ENCODE measurements at regions not wholly inside any gene's neighbourhood (a gene's known extent, or its start where the extent isn't known, plus 50 kb on each side); places are given as distances from the start of the nearest gene placed in this dataset.

GRCh38 chr11:70633610-70634009, 235.3 kb downstream of the CTTN start:
- H3K4me1 Mint-ChIP-seq = peaks cover 0 to 6% (median 0%) of the 10 kb centered on the region in 7 donors
- H3K9me3 ChIP-seq (ENCODE audit: control insufficient read depth in 2 of 3, low read length in 3 of 3) = no peaks in the 10 kb centered on the region
- ChIA-PET POLR2A (no interaction called here), CTCF (no interaction called here)
- intact Hi-C loops (cut with micrococcal nuclease) = no loop called here
- H3K36me3 Mint-ChIP-seq = no peaks in the 10 kb centered on the region
- no peaks in the 10 kb centered on the region for H3K4me1 ChIP-seq (ENCODE audit: control insufficient read depth in 2 of 2, insufficient read depth in 2 of 2, low read length in 2 of 2)
- ATAC-seq (no peak), DNase-seq (no peak)
- H3K36me3 ChIP-seq (ENCODE audit: control insufficient read depth in 2 of 3, insufficient read depth in 3 of 3, low read length in 3 of 3) = no peaks in the 10 kb centered on the region
- H3K4me3 ChIP-seq (ENCODE audit: low read length) = no peak overlapping the region
- peaks cover 0 to 3% (median 0%) of the 10 kb centered on the region in 11 donors for H3K9me3 Mint-ChIP-seq
- H3K27ac Mint-ChIP-seq = no peak overlapping the region
- no peaks in the 10 kb centered on the region for H3K27me3 ChIP-seq (ENCODE audit: control insufficient read depth in 2 of 2, insufficient read depth in 2 of 2, low read length in 2 of 2)
- H3K27ac ChIP-seq (ENCODE audit: low read depth, low read length) = no peak overlapping the region
- peaks cover 0 to 5% (median 0%) of the 10 kb centered on the region in 5 donors for H3K27me3 Mint-ChIP-seq
- H3K4me3 Mint-ChIP-seq = no peak overlapping the region

GRCh38 chr11:70636659-70637058, 238.3 kb downstream of the CTTN start:
- Histone ChIP-seq H3K4me3 (ENCODE audit: low read length) (no peak overlapping the region), H3K36me3 (ENCODE audit: control insufficient read depth in 2 of 3, insufficient read depth in 3 of 3, low read length in 3 of 3) (no peaks in the 10 kb centered on the region), H3K27me3 (ENCODE audit: control insufficient read depth in 2 of 2, insufficient read depth in 2 of 2, low read length in 2 of 2) (no peaks in the 10 kb centered on the region), H3K27ac (ENCODE audit: low read depth, low read length) (no peak overlapping the region), H3K9me3 (ENCODE audit: control insufficient read depth in 2 of 3, low read length in 3 of 3) (no peaks in the 10 kb centered on the region), H3K4me1 (ENCODE audit: control insufficient read depth in 2 of 2, insufficient read depth in 2 of 2, low read length in 2 of 2) (no peaks in the 10 kb centered on the region)
- no peaks in the 10 kb centered on the region for H3K9me3 Mint-ChIP-seq
- no peak for ATAC-seq
- ChIA-PET CTCF (no interaction called here), POLR2A (no interaction called here)
- intact Hi-C loops (cut with micrococcal nuclease) = no loop called here
- no peak overlapping the region for H3K27ac Mint-ChIP-seq
- no peak for DNase-seq
- peaks cover 0 to 10% (median 0%) of the 10 kb centered on the region in 5 donors for H3K27me3 Mint-ChIP-seq
- H3K4me1 Mint-ChIP-seq = peaks cover 0 to 3% (median 0%) of the 10 kb centered on the region in 7 donors
- no peak overlapping the region for H3K4me3 Mint-ChIP-seq
- no peaks in the 10 kb centered on the region for H3K36me3 Mint-ChIP-seq

DNA sequence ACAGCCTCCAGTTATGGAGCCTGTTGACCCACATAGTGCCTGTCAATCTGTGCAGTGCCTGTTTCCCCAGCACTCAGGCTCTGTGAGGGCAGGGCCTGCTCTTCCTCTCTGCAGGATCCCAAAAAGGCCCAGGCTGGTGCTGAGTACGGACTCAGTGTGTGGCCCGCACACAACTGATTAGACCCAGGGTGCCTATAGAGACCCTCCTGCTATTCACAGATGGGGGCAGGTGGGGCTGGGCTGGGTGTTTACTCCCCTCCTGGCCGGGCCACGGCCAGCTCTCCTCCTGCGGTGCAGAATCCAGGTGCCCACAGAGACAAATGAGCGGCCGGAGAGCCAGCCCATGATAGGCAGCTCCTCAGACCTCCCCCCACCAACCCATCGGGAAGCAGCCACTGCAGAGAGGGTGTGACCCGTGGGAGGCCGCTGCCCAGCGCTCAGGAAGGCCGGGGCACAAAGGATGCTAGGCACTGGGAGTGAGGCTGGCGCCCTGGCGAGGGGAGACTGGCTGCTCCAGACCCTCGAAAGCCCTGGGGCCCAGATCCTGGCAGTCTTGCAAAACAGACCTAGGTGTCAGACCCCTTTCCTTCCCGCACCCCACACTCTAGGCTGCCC, 239.0 kb downstream of the CTTN start:
- H3K27me3 ChIP-seq (ENCODE audit: control insufficient read depth in 2 of 2, insufficient read depth in 2 of 2, low read length in 2 of 2) = no peaks in the 10 kb centered on the region
- H3K9me3 Mint-ChIP-seq = no peaks in the 10 kb centered on the region
- no peaks in the 10 kb centered on the region for H3K9me3 ChIP-seq (ENCODE audit: control insufficient read depth in 2 of 3, low read length in 3 of 3)
- DNase-seq (no peak), ATAC-seq (no peak)
- H3K4me3 ChIP-seq (ENCODE audit: low read length) = no peak overlapping the region
- ChIA-PET CTCF (no interaction called here), POLR2A (no interaction called here)
- H3K4me3 Mint-ChIP-seq = no peak overlapping the region
- H3K27ac ChIP-seq (ENCODE audit: low read depth, low read length) = no peak overlapping the region
- no peaks in the 10 kb centered on the region for H3K4me1 ChIP-seq (ENCODE audit: control insufficient read depth in 2 of 2, insufficient read depth in 2 of 2, low read length in 2 of 2)
- no peaks in the 10 kb centered on the region for H3K36me3 ChIP-seq (ENCODE audit: control insufficient read depth in 2 of 3, insufficient read depth in 3 of 3, low read length in 3 of 3)
- peaks cover 0 to 3% (median 0%) of the 10 kb centered on the region in 7 donors for H3K4me1 Mint-ChIP-seq
- intact Hi-C loops (cut with micrococcal nuclease) = no loop called here
- peaks cover 0 to 10% (median 0%) of the 10 kb centered on the region in 5 donors for H3K27me3 Mint-ChIP-seq
- no peaks in the 10 kb centered on the region for H3K36me3 Mint-ChIP-seq
- no peak overlapping the region for H3K27ac Mint-ChIP-seq

DNA sequence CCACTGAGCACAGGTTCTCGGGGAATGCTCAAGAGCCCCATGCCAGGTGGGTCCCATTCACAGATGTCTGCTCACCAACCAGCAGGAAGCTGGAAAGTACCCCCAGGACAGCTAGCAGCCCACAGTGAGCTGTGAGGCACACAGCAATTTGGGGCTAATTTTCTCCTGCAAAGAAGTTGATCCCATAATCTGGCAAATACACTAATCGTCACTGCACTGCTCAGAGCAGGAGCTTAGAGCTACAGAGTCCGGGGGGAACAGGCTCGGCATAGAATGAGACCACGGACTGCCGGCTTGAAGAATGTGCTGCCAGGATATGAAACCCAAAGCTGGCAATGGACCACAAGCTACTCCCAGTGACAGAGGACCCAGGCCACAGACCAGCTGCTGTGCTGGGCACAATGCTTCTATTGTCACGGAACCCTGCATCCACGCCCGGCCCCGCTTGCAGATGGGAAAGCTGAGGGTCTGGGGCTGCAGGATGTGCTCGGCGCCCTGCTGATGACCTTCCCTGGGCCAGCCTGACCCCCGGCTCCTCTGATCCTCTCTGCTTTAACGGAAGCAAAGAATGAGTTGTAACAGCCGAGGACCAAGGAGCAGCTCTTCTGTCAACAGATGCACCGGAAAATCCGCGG, 239.7 kb downstream of the CTTN start:
- Mint-ChIP-seq H3K27ac (no peak overlapping the region), H3K36me3 (no peaks in the 10 kb centered on the region), H3K4me1 (peaks cover 0 to 3% (median 0%) of the 10 kb centered on the region in 7 donors), H3K9me3 (no peaks in the 10 kb centered on the region), H3K4me3 (no peak overlapping the region), H3K27me3 (peaks cover 0 to 12% (median 0%) of the 10 kb centered on the region in 5 donors)
- Histone ChIP-seq H3K27ac (ENCODE audit: low read depth, low read length) (no peak overlapping the region), H3K4me1 (ENCODE audit: control insufficient read depth in 2 of 2, insufficient read depth in 2 of 2, low read length in 2 of 2) (no peaks in the 10 kb centered on the region), H3K9me3 (ENCODE audit: control insufficient read depth in 2 of 3, low read length in 3 of 3) (no peaks in the 10 kb centered on the region), H3K36me3 (ENCODE audit: control insufficient read depth in 2 of 3, insufficient read depth in 3 of 3, low read length in 3 of 3) (no peaks in the 10 kb centered on the region), H3K4me3 (ENCODE audit: low read length) (no peak overlapping the region), H3K27me3 (ENCODE audit: control insufficient read depth in 2 of 2, insufficient read depth in 2 of 2, low read length in 2 of 2) (no peaks in the 10 kb centered on the region)
- CTCF ChIA-PET = no interaction called here
- no peak for ATAC-seq
- DNase-seq = no peak
- intact Hi-C loops (cut with micrococcal nuclease) = no loop called here
- POLR2A ChIA-PET = no interaction called here

- H3K4me3 ChIP-seq (ENCODE audit: low read length) = no peak overlapping the region
- intact Hi-C loops (cut with micrococcal nuclease) = no loop called here
- POLR2A ChIA-PET = no interaction called here
These were observed 242.1 kb downstream of the CTTN start for GRCh38 chr11:70640408-70640807.

DNA sequence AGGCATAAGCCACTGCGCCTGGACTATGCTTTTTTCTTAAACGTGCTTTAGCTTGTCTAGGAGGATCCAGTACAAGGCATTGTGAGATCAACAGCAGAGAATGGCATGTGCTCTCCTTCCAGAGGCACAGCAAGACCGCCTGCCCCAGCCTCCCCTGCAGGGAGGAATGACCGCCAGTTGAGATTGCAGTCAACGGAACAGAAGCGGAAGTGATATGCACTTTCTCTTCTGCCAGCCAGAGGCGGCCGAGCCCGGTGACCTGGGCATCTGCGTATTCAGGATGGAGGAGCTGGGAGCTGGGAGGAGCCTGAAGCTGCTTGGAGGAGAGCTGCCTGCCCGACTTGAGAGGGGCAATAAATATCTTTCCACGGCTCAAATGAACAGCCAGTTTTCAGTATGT, 243.0 kb downstream of the CTTN start:
- ATAC-seq (no peak), DNase-seq (no peak)
- H3K36me3 Mint-ChIP-seq = no peaks in the 10 kb centered on the region
- peaks cover 0 to 4% (median 0%) of the 10 kb centered on the region in 11 donors for H3K9me3 Mint-ChIP-seq
- intact Hi-C loops (cut with micrococcal nuclease) = no loop called here
- H3K27ac ChIP-seq (ENCODE audit: low read depth, low read length) = no peak overlapping the region
- ChIA-PET POLR2A (no interaction called here), CTCF (no interaction called here)
- H3K4me1 Mint-ChIP-seq = peaks cover 0 to 3% (median 0%) of the 10 kb centered on the region in 7 donors
- no peak overlapping the region for H3K4me3 Mint-ChIP-seq
- H3K27me3 ChIP-seq (ENCODE audit: control insufficient read depth in 2 of 2, insufficient read depth in 2 of 2, low read length in 2 of 2) = no peaks in the 10 kb centered on the region
- H3K27ac Mint-ChIP-seq = no peak overlapping the region
- no peak overlapping the region for H3K4me3 ChIP-seq (ENCODE audit: low read length)
- H3K27me3 Mint-ChIP-seq = peaks cover 0 to 29% (median 12%) of the 10 kb centered on the region in 5 donors
- H3K9me3 ChIP-seq (ENCODE audit: control insufficient read depth in 2 of 3, low read length in 3 of 3) = no peaks in the 10 kb centered on the region
- no peaks in the 10 kb centered on the region for H3K4me1 ChIP-seq (ENCODE audit: control insufficient read depth in 2 of 2, insufficient read depth in 2 of 2, low read length in 2 of 2)
- H3K36me3 ChIP-seq (ENCODE audit: control insufficient read depth in 2 of 3, insufficient read depth in 3 of 3, low read length in 3 of 3) = no peaks in the 10 kb centered on the region

More at GRCh38 chr11:70640408-70640807, 242.1 kb downstream of the CTTN start:
- Mint-ChIP-seq H3K27me3 (peaks cover 0 to 25% (median 4%) of the 10 kb centered on the region in 5 donors), H3K4me3 (no peak overlapping the region), H3K27ac (no peak overlapping the region), H3K4me1 (peaks cover 0 to 3% (median 0%) of the 10 kb centered on the region in 7 donors), H3K9me3 (peaks cover 0 to 4% (median 0%) of the 10 kb centered on the region in 11 donors), H3K36me3 (no peaks in the 10 kb centered on the region)
- Histone ChIP-seq H3K27me3 (ENCODE audit: control insufficient read depth in 2 of 2, insufficient read depth in 2 of 2, low read length in 2 of 2) (no peaks in the 10 kb centered on the region), H3K27ac (ENCODE audit: low read depth, low read length) (no peak overlapping the region), H3K36me3 (ENCODE audit: control insufficient read depth in 2 of 3, insufficient read depth in 3 of 3, low read length in 3 of 3) (no peaks in the 10 kb centered on the region), H3K4me1 (ENCODE audit: control insufficient read depth in 2 of 2, insufficient read depth in 2 of 2, low read length in 2 of 2) (no peaks in the 10 kb centered on the region), H3K9me3 (ENCODE audit: control insufficient read depth in 2 of 3, low read length in 3 of 3) (no peaks in the 10 kb centered on the region)
- ATAC-seq (no peak), DNase-seq (no peak)
- CTCF ChIA-PET = interaction anchor here (0.7 kb wide), 1 partner anchor 227 kb away, joined by 4 read pairs; no protein-coding TSS in a partner anchor

DNA sequence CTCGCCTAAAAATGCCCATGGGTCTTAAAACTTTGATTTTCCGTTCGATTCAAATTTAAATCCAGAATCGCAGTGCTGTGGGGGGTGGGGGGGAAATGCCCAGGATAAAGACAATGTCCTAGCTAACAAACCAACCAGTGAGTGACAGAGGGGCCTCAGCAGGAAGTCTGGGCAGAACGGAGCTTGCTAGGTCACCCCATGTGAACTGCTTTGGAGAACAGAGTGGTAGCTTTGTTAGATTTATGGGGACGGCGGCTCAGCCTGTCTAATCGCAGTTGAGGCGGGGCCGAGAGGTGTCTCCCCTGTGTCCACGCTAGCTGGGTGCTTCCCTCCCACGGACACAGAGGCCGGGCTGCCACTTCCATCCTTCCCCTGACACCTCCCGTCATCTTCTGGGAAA, 243.9 kb downstream of the CTTN start:
- H3K9me3 Mint-ChIP-seq = peaks cover 0 to 5% (median 0%) of the 10 kb centered on the region in 11 donors
- Histone ChIP-seq H3K27ac (ENCODE audit: low read depth, low read length) (no peak overlapping the region), H3K4me1 (ENCODE audit: control insufficient read depth in 2 of 2, insufficient read depth in 2 of 2, low read length in 2 of 2) (no peaks in the 10 kb centered on the region), H3K9me3 (ENCODE audit: control insufficient read depth in 2 of 3, low read length in 3 of 3) (no peaks in the 10 kb centered on the region), H3K36me3 (ENCODE audit: control insufficient read depth in 2 of 3, insufficient read depth in 3 of 3, low read length in 3 of 3) (no peaks in the 10 kb centered on the region), H3K27me3 (ENCODE audit: control insufficient read depth in 2 of 2, insufficient read depth in 2 of 2, low read length in 2 of 2) (no peaks in the 10 kb centered on the region), H3K4me3 (ENCODE audit: low read length) (no peak overlapping the region)
- peaks cover 0 to 3% (median 0%) of the 10 kb centered on the region in 7 donors for H3K4me1 Mint-ChIP-seq
- intact Hi-C loops (cut with micrococcal nuclease) = no loop called here
- no peaks in the 10 kb centered on the region for H3K36me3 Mint-ChIP-seq
- no peak overlapping the region for H3K27ac Mint-ChIP-seq
- POLR2A ChIA-PET = interaction anchor here (0.6 kb wide), 1 partner anchor 10 kb away, joined by 3 read pairs; no protein-coding TSS in a partner anchor
- H3K4me3 Mint-ChIP-seq = no peak overlapping the region
- H3K27me3 Mint-ChIP-seq = peaks cover 2 to 35% (median 16%) of the 10 kb centered on the region in 5 donors
- no peak for ATAC-seq
- no peak for DNase-seq
- CTCF ChIA-PET = no interaction called here
